ENCODE measurements at regions not wholly inside any gene's neighbourhood (a gene's known extent, or its start where the extent isn't known, plus 50 kb on each side); places are given as distances from the start of the nearest gene placed in this dataset.

DNA sequence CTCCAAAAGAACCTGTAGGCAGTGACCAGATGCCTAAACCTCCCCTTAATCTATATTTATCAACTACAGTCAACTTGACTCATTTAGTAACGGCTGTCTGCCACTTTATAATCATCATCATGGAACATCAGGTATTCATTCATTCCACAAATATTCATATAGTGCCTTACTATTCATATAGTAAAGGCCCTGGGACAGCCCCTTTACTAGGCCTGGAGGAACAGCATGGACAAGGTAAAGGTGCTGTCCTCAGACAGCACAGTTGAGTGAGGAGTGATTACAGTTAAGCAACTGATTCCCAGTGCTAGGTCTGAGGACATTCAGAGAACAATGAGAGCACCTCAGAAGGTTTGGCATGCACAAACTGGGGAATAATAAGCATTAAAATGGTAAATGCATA, 346.5 kb upstream of the RORA start:
- Mint-ChIP-seq H3K4me3 (no peak overlapping the region), H3K36me3 (ENCODE audit: low read depth) (no peaks in the 10 kb centered on the region), H3K27ac (ENCODE audit: unreplicated experiment) (no peak overlapping the region), H3K4me1 (no peaks in the 10 kb centered on the region), H3K9me3 (peaks cover 4% of the 10 kb centered on the region), H3K27me3 (ENCODE audit: low read depth) (no peaks in the 10 kb centered on the region)
- no peak for DNase-seq (ENCODE audit: low read depth, low spot score)
- TF ChIP-seq, protein P1, sequence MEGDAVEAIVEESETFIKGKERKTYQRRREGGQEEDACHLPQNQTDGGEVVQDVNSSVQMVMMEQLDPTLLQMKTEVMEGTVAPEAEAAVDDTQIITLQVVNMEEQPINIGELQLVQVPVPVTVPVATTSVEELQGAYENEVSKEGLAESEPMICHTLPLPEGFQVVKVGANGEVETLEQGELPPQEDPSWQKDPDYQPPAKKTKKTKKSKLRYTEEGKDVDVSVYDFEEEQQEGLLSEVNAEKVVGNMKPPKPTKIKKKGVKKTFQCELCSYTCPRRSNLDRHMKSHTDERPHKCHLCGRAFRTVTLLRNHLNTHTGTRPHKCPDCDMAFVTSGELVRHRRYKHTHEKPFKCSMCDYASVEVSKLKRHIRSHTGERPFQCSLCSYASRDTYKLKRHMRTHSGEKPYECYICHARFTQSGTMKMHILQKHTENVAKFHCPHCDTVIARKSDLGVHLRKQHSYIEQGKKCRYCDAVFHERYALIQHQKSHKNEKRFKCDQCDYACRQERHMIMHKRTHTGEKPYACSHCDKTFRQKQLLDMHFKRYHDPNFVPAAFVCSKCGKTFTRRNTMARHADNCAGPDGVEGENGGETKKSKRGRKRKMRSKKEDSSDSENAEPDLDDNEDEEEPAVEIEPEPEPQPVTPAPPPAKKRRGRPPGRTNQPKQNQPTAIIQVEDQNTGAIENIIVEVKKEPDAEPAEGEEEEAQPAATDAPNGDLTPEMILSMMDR (conservative IDR thresholded peaks at IDR 0.05), result no peak

DNA sequence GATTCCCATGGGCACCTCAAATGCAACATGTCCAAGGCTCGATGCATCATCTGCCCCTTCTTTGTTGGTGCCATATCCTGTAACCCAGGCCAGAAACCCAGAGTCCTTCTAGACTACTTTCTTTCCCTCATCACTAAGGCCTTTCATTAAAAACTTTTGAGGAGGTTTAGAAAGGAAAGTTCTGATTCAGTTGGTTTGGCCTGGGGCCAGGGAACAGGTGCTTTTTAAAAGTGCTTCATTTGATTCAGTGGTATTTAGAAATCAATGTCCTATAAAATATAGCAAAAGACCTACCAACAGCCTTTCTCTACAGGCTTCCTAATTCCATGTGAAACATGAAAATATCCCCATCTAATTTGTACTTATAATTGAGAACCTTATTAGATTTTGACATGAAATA, 341.9 kb upstream of the RORA start:
- Mint-ChIP-seq H3K4me1 (no peaks in the 10 kb centered on the region), H3K36me3 (ENCODE audit: low read depth) (no peaks in the 10 kb centered on the region), H3K4me3 (no peak overlapping the region), H3K9me3 (no peaks in the 10 kb centered on the region), H3K27me3 (ENCODE audit: low read depth) (no peaks in the 10 kb centered on the region), H3K27ac (ENCODE audit: unreplicated experiment) (no peak overlapping the region)
- TF ChIP-seq, protein P1 (conservative IDR thresholded peaks at IDR 0.05), result no peak
- no peak for DNase-seq (ENCODE audit: low read depth, low spot score)

DNA sequence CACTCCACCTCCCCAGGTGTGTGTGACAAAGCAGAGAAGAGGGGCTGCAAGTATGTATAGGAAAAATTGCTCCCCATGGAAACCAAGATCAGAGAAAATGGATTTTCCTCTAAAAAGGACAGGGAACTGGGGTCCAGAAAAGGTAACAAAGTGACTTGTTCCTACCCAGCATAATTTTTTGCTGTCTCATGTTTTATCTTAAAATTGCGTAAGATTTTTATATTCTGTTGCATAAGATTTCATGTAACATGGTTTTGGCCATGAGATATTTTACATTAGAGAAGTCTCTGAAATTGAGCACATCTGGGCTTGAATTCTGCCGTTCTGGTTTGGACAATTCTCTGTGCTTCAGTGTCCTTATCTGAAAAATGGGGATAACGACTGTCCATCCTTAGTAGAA, 335.7 kb upstream of the RORA start:
- Mint-ChIP-seq H3K9me3 (peaks cover 4% of the 10 kb centered on the region), H3K27ac (ENCODE audit: unreplicated experiment) (no peak overlapping the region), H3K4me3 (no peak overlapping the region), H3K36me3 (ENCODE audit: low read depth) (no peaks in the 10 kb centered on the region), H3K4me1 (no peaks in the 10 kb centered on the region), H3K27me3 (ENCODE audit: low read depth) (peaks cover 19% of the 10 kb centered on the region)
- DNase-seq (ENCODE audit: low read depth, low spot score), result no peak
- TF ChIP-seq, protein P1 (conservative IDR thresholded peaks at IDR 0.05), result no peak

DNA sequence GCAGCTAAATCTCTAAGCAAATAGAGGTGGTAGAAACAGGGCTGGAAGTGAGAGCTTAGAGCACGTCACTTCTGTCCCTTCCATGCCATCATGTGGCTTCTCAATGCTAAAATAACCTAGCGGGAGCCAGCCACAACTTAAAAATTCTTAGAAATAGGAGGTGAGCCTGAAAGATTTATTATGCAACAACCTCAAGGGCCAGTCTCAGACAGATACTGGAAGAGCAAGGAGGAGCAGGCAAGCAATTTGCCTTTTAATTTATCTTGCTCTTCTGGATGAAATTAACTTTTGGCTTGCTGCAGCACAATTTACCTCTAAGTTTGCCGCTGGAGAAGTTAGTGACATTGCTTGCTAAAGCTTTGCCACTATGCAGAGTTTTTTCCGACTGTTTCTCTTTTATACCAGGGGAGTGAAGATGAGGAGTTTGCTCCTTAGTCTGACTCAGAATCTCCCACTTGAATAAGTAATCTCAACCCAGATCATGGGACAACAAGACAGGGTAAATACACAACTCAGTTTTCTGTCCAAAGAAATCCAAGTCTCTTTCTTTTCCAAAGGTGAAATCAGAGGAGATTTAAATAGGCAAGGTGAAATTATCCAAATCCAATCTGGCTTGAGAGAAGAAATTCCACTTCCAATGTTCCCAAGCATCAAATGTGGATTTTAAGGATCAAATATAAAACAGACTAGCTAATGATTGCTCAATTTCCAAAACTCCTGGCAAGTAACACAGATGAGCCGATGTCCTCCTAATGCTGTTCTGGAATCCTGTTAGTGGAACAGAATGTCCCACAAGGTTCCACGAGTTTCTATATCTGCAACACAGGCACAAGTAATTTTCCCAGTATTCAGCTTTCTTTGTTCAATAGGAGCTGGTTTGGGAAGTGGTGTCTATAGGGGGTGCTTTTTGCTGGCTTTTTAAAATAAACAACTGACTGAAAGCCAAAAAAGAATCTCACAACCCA, 329.4 kb upstream of the RORA start:
- Mint-ChIP-seq H3K4me1 (no peaks in the 10 kb centered on the region), H3K27me3 (ENCODE audit: low read depth) (peaks cover 36% of the 10 kb centered on the region), H3K27ac (ENCODE audit: unreplicated experiment) (no peak overlapping the region), H3K36me3 (ENCODE audit: low read depth) (no peaks in the 10 kb centered on the region), H3K4me3 (no peak overlapping the region), H3K9me3 (peaks cover 4% of the 10 kb centered on the region)
- no peak for DNase-seq (ENCODE audit: low read depth, low spot score)
- TF ChIP-seq, protein P1 (conservative IDR thresholded peaks at IDR 0.05), result no peak

DNA sequence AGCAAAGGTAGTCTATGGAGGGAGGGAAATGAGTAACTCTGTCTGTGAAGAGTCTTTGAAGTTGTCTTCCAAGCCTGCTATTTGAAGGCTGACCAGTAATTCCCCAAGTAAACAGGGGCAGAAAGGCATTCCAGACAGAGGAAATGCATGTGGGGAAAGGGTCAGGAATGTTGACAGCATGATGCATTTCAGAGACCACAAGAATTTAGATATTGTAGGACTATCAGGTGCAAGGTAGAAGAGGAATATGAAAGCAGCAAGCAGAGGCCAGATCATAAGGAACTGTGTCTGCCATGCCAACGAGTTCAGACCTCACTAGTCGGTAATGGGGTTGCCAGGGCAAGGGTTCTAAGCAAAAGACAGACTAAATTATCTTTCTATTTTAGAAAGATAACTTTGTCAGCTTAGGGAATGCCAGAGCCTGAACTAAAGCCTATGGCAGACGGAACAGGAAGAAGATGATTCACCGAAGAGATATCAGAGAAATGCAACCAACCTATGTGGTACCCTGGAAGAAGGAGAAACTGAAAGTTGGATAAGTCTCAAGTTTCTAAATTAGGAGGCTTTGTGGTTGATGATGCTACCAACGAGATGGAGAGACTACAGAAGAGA, 327.0 kb upstream of the RORA start:
- no peak overlapping the region for H3K4me3 Mint-ChIP-seq
- no peak for DNase-seq (ENCODE audit: low read depth, low spot score)
- peaks cover 27% of the 10 kb centered on the region for H3K27me3 Mint-ChIP-seq (ENCODE audit: low read depth)
- H3K27ac Mint-ChIP-seq (ENCODE audit: unreplicated experiment), result no peak overlapping the region
- H3K36me3 Mint-ChIP-seq (ENCODE audit: low read depth), result no peaks in the 10 kb centered on the region
- peaks cover under 1% of the 10 kb centered on the region for H3K9me3 Mint-ChIP-seq
- H3K4me1 Mint-ChIP-seq, result no peaks in the 10 kb centered on the region
- TF ChIP-seq, protein P1 (conservative IDR thresholded peaks at IDR 0.05), result no peak
